A549 (cell line): ENCODE measurements at regions not wholly inside any gene's neighbourhood (a gene's known extent, or its start where the extent isn't known, plus 50 kb on each side); places are given as distances from the start of the nearest gene placed in this dataset.

Experiments
- MAZ ChIP-seq: fragments of 150-350 bp; IDR thresholded peaks from 2 replicates; pipeline ENCODE4 v1.6.1; 2014; ENCODE audit warnings: antibody characterized with exemption, low read depth, low read length, borderline replicate concordance
- MYC ChIP-seq: IDR thresholded peaks from 2 replicates; pipeline ENCODE4 v1.6.1; 2012; ENCODE audit warnings: mild to moderate bottlenecking, inconsistent platforms, low read length, improper control_type of control experiment, borderline replicate concordance
- POLR2A ChIP-seq: IDR thresholded peaks from 2 replicates; pipeline ENCODE4 v1.6.1; 2012; ENCODE audit warnings: mild to moderate bottlenecking, low read length
- SREBF2 ChIP-seq: fragments of 450-650 bp; IDR thresholded peaks from 2 replicates; pipeline ENCODE4 v1.6.1; 2014; ENCODE audit warnings: mild to moderate bottlenecking, moderate library complexity
- ZFP36 ChIP-seq: fragments of 450-650 bp; IDR thresholded peaks from 2 replicates; pipeline ENCODE4 v1.6.1; 2014; ENCODE audit warnings: borderline replicate concordance; ENCODE audit not compliant: partially characterized antibody
- TF ChIP-seq, protein P1 (sequence below): fragments of >200 bp; sonication (Bioruptor Twin); formaldehyde crosslinking; IDR thresholded peaks from 3 replicates; pipeline ENCODE4 v1.5.1; 2016

- TF ChIP-seq, protein P1, sequence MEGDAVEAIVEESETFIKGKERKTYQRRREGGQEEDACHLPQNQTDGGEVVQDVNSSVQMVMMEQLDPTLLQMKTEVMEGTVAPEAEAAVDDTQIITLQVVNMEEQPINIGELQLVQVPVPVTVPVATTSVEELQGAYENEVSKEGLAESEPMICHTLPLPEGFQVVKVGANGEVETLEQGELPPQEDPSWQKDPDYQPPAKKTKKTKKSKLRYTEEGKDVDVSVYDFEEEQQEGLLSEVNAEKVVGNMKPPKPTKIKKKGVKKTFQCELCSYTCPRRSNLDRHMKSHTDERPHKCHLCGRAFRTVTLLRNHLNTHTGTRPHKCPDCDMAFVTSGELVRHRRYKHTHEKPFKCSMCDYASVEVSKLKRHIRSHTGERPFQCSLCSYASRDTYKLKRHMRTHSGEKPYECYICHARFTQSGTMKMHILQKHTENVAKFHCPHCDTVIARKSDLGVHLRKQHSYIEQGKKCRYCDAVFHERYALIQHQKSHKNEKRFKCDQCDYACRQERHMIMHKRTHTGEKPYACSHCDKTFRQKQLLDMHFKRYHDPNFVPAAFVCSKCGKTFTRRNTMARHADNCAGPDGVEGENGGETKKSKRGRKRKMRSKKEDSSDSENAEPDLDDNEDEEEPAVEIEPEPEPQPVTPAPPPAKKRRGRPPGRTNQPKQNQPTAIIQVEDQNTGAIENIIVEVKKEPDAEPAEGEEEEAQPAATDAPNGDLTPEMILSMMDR, result no peak
- TF ChIP-seq POLR2A (no peak), ZFP36 (no peak), MAZ (no peak), MYC (no peak), SREBF2 (no peak)
Observed at GRCh38 chr3:96657710-96658109, 156.7 kb upstream of the EPHA6 start.
